ENCODE measurements at regions not wholly inside any gene's neighbourhood (a gene's known extent, or its start where the extent isn't known, plus 50 kb on each side); places are given as distances from the start of the nearest gene placed in this dataset.

DNA sequence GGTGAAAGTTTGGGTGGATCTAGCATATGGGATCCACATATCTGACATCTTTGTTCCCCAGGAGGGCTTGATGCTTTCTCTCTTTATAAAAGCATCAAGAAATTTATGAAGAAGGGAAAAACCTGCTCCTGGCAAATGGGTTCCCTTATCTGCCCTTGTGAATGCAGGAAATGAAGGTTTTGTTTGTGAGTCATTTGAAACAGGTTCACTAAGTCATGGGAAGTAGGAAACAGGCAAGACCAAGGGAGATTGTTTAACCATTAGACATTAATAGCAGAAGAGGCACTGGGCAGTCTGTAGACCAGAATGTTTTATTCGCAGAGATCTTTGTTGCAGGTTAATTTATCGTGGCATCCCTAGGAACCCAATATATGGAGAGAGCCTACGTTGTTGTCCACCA lies 713.1 kb downstream of the CDY2B start:
- TF ChIP-seq, protein P1, sequence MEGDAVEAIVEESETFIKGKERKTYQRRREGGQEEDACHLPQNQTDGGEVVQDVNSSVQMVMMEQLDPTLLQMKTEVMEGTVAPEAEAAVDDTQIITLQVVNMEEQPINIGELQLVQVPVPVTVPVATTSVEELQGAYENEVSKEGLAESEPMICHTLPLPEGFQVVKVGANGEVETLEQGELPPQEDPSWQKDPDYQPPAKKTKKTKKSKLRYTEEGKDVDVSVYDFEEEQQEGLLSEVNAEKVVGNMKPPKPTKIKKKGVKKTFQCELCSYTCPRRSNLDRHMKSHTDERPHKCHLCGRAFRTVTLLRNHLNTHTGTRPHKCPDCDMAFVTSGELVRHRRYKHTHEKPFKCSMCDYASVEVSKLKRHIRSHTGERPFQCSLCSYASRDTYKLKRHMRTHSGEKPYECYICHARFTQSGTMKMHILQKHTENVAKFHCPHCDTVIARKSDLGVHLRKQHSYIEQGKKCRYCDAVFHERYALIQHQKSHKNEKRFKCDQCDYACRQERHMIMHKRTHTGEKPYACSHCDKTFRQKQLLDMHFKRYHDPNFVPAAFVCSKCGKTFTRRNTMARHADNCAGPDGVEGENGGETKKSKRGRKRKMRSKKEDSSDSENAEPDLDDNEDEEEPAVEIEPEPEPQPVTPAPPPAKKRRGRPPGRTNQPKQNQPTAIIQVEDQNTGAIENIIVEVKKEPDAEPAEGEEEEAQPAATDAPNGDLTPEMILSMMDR (IDR thresholded peaks at IDR 0.05): no peak
- TF ChIP-seq POLR2A (IDR thresholded peaks at IDR 0.05): no peak
